Kasumi-1 (cell line): ENCODE measurements at regions not wholly inside any gene's neighbourhood (a gene's known extent, or its start where the extent isn't known, plus 50 kb on each side); places are given as distances from the start of the nearest gene placed in this dataset.
"Not testable (repeated sequence)": the region's sequence is repeated elsewhere in the genome, so short reads cannot be mapped to it uniquely, and the experiment has no call there.

Source experiments
- DNase-seq, 2 experiments: peaks; one replicate each; lab custom pipeline; 2025; lab: John Stamatoyannopoulos, UW

- DNase-seq = not testable (repeated sequence)
Observed at GRCh38 chr3:75840160-75840559, 54.8 kb upstream of the ZNF717 start.

DNA sequence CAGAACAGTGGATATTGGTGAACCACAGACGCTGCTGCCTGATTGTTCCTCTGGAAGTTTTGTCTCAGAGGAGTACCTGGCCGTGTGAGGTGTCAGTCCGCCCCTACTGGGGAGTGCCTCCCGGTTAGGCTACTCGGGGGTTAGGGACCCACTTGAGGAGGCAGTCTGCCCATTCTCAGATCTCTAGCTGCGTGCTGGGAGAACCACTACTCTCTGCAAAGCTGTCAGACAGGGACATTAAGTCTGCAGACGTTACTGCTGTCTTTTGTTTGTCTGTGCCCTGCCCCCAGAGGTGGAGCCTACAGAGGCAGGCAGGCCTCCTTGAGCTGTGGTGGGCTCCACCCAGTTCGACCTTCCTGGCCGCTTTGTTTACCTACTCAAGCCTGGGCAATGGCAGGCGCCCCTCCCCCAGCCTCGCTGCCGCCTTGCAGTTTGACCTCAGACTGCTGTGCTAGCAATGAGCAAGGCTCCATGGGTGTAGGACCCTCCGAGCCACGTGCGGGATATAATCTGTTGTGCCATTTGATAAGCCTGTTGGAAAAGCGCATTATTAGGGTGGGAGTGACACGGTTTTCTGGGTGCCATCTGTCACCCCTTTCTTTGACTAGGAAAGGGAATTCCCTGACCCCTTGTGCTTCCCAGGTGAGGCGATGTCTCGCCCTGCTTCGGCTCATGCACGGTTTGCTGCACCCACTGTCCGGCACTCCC is 65.1 kb upstream of the ZNF717 start:
- not testable (repeated sequence) for DNase-seq

DNA sequence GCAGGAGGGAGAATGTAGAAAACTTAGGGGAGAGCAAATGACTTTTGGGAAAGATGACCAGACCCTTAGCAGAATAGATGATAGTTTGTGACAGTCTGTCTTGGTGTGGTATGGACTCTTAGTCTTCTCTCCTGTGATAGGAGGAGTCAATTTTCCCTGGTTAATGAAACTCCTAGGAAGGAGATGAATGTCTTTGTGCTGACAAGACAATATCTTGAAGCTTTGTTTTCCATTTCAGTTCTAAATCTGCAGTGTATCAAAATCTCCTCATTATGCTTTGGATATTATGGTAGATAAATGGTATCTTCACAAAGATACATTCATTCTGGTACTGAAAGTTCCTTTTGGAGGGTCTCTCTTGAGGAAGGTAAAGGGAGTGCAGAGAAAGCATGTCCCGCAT is 77.8 kb upstream of the ZNF717 start:
- no peak for DNase-seq

DNA sequence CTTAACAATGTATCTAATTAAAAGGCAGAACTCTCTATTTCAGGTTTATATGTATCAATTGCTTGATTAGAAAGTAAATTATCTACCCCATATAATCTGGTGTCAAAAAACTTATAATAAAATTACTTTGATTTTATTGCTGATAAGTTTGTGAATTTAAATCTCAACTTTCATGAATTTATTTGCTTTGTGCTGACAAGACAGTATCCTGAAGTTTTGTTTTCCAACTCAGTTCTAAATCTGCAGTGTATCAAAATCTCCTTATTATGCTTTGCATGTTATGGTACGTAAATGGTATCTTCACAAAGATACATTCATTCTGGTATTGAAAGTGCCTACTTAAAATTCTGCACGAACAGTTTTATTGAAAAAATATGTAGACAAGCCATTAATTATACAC is 78.5 kb upstream of the ZNF717 start:
- DNase-seq = no peak

- not testable (repeated sequence) for DNase-seq
Observed at GRCh38 chr3:75883719-75884118, 98.4 kb upstream of the ZNF717 start.

DNA sequence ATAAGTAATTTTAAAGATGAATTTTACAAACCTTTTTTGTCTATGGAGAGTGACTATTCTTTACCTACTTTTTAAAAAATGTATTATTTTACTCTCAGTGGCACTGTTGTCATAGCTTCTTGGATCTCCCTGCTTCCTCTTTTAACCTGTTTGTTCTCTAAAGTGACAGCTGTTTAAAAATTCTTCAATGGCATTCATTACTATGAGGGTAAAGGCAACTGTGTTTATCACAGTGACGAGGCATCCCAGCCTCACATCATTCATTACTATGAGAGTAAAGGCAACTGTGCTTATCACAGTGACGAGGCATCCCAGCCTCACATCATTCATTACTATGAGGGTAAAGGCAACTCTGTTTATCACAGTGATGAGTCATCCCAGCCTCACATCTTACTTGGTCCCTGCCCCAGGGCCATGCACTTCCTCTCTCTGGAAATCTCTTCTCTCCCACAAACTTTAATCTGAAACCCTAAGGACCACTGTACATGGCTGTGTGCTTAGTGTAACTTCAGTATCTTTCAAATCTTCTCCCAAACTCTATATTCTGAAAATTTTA is 101.7 kb upstream of the ZNF717 start:
- DNase-seq = no peak

DNA sequence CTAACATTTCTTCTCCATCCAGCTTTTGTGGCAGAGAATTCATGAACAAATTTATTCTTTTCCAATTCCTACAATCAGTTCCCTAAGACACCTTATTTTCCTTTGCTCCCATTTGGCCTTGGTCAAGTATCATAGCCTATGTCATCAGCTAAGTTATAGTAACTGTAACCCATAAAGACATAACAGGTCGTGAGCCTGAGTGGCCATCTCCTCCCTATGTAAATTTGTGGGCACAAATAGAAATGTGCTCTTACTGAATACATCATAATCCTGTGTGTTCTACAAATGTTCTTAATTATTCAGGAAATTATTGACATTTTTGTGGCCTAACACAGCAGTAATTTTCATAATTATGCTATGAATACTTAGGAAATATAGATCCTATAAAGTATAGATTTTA is 108.9 kb upstream of the ZNF717 start:
- DNase-seq = no peak

DNA sequence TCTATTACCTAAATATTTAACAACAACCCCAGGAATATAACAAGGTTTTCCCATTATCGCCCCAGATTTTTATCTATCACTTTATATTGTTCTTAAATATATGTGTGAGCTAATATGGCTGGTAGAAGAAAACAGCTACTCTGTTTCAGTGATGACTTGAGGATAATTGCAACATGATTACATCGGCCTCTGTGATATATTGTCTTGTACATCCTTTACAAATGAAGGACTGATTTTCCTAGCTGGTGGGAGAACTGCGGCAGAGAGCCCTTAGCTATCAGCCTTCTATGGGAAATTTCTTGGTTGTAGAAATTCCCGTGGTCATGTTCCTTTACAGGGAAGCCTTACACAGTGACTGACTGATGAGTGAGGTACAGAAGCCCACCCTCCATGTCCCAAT is 110.9 kb upstream of the ZNF717 start:
- no peak for DNase-seq

- not testable (repeated sequence) for DNase-seq
Observed at GRCh38 chr3:75901446-75901845, 116.1 kb upstream of the ZNF717 start.

DNA sequence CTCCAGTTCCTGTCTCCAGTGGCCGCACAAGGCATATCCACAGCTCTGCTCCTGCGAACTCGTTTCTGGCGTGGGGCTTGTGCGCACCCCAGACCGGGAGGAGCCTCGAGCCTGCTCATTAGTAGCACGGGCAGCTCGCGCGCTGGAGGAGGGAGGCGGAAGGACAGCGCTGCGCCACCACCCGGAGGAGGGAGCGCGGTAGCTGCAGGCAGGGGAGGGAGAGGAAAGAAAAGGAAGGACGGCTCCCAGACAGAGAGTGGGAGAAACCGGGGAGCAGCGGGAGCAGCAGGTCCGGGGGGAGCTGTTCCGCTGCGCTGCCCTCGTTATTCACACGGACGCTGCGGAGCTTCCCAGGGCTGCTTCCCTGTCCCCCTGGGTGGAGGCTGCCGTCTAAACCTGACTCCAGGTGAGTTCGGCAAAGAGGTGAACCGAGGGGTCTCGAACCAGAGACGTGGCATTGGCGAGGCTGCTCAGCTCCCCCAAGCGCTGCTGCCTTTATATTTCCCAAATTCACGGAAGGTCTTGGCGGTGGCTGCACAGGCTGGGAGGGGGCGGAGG is 121.3 kb upstream of the ZNF717 start:
- DNase-seq = no peak

DNA sequence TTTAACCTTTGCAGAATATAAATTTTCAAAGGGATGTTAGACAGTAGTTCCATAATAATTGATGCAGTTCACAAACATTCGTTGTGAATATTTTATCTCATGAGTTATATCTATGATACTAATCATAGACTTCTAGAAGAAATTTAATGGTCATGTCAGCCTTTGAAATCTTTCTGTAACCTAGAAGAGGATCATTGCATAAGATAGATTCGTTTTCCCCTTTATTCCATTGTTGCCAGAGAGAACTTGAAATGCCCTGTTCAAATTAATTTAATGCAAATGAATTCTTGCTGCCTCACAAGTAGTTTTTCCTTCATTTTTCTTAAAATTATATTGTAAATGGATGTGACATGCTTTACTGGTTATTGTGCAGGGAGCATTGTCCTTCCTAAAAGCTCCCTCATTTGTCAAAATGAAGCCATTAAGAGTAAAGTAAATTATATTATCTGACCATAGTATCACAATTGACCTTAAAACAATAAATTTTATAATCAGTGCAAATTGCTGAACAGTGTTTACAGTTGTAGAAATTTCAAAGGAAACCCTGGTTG is 128.5 kb upstream of the ZNF717 start:
- DNase-seq = no peak

GRCh38 chr3:75914741-75915140 is 129.4 kb upstream of the ZNF717 start:
- DNase-seq = not testable (repeated sequence)

- no peak for DNase-seq
Observed at GRCh38 chr3:75938921-75939320, 153.6 kb upstream of the ZNF717 start.

- DNase-seq = no peak
Observed at GRCh38 chr3:75951941-75952340, 166.6 kb upstream of the ZNF717 start.

DNA sequence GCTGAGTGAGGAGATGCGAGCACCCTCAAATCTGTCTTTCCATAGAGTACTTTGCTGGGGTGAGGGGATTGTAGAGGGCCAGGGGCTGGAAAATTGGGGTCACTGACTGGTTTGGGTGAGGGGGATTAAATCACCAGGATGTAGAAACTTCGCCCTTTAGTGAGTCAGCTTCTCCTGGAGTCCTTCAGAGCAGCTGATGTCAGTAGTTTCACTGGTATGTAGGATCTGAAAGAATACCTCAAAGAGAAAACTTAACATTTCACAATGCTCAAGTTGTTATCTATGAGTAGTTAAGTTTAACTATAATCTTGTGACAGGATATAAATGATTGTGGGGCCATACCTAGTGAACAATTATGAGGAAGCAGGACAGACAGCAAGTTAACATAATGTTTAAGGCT is 174.7 kb upstream of the ZNF717 start:
- not testable (repeated sequence) for DNase-seq

DNA sequence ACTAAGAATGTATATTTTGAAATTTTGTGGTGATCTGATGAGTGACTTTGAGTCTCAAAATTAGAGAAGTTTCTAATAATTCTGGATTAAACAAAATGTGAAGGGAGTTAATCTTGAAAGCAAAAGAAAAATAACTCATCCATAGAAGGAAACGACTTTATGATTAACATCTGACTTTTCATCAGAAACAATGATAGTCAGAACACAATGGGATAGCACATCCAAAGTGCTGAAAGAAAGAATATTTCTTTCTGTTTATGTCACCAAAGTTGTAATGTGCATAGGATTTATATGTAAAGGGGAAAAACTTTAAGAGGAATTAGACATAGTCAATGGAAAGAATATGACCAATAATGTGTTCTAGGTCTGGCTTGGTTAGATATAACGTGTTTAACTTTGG is 176.7 kb upstream of the ZNF717 start:
- DNase-seq = peak; percentile 3 to 24

- DNase-seq = no peak
Observed at GRCh38 chr3:75967071-75967470, 181.7 kb upstream of the ZNF717 start.

- DNase-seq = no peak
Observed at GRCh38 chr3:75978686-75979085, 193.3 kb upstream of the ZNF717 start.

DNA sequence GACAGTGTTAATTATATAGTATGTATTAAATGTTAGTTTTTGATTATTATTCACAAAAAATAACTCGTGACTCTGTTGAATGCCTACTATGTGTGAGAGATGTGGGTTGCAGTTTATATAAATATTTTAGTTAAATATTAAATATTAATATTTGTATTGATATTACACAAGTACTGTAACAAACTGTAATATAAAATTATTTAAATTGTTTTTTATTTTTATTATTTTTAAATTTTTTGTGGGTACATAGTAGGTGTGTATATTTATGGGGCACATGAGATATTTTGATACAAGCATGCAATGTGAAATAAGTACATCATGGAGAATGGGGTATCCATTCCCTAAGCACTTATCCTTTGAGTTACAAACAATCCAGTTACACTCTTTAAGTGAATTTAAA is 196.1 kb upstream of the ZNF717 start:
- no peak for DNase-seq

- DNase-seq = no peak
Observed at GRCh38 chr3:75982151-75982550, 196.8 kb upstream of the ZNF717 start.

- DNase-seq = no peak
Observed at GRCh38 chr3:75983111-75983510, 197.8 kb upstream of the ZNF717 start.

DNA sequence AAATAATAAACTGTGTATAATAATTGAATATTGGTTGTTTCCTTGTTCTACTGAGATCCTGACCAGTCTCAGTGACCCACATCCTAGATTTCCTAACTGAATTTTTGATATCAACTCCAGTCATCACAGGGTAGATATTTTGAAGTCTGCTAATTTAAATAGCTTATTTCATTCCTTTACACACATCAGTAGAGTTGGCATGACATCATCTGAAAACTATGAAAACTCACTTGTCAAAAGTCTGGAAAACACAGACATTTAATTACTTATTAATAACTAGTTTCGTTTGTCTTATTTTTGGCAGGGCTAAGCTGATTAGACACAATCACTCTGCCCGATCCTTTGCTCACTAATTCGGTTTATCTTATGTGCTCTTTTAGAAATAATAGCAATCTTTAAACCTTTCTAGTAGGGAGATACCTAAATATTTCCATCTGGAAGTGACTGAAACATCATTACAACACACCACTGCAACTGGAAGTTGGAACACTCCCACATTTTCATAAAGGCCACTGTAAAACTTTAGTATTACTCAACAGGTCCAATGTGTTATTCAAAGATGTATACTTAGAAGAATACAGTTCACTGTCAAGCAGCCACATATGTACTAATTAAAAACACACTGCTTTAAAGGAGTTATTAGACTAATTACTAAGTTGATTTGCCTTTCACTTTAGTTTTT is 198.4 kb upstream of the ZNF717 start:
- no peak for DNase-seq

DNA sequence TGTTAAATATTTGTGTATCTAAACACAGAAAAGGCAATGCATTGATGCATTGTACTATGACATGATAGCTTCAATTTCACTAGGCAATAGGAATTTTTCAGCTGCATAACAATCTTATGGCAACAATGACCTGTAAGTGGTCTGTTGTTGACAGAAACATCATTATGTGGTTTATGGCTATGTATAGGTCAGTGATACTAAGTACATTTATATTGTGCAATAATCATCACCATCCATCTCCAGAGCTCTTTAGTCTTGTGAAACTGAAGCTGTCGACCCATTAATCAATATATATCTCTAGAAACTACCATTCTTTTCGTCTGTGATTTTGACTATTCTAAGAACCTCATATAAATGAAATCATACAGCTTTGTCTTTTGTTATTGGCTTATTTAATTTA is 200.1 kb upstream of the ZNF717 start:
- DNase-seq = no peak
